ENCODE measurements at regions not wholly inside any gene's neighbourhood (a gene's known extent, or its start where the extent isn't known, plus 50 kb on each side); places are given as distances from the start of the nearest gene placed in this dataset.

DNA sequence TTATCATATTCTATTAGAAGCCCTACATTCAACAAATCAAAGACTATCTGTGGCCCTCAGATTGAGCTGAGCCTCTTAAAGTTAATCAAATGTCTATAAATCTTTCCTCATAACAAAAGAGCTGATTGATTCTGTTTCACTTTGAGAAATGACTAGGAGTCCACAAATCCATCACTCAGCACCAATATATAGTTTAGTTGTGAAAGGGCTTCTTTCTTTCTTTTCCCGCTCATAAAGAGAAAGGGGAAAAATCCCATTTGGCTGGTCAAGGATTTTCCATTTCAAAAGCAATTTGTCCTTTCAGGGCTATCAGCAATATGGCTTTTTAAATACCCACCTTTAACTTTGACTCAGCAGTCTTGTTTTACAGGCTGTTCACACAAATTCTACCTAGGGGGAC, 408.5 kb upstream of the PCDH20 start:
- Histone ChIP-seq H3K4me3 (ENCODE audit: low read length) (no peak overlapping the region), H4K20me1 (ENCODE audit: insufficient read depth, low read length) (no peaks in the 10 kb centered on the region), H3K79me2 (ENCODE audit: low read length) (no peaks in the 10 kb centered on the region), H3K4me2 (ENCODE audit: low read depth, low read length) (no peak overlapping the region), H3F3A (ENCODE audit: insufficient read depth, low read length) (no peaks in the 10 kb centered on the region), H3K9me3 (replicated peaks; ENCODE audit: insufficient read depth, low read length) (no peaks in the 10 kb centered on the region), H3K36me3 (replicated peaks; ENCODE audit: insufficient read depth, low read length) (no peaks in the 10 kb centered on the region), H3K9me2 (replicated peaks; ENCODE audit: insufficient read depth, low read length) (no peaks in the 10 kb centered on the region), H3K27ac (ENCODE audit: low read length) (no peak overlapping the region), H3K4me1 (ENCODE audit: low read length) (no peaks in the 10 kb centered on the region), H3K9ac (ENCODE audit: low read length) (no peak overlapping the region), H3K27me3 (replicated peaks; ENCODE audit: insufficient read depth, low read length) (no peaks in the 10 kb centered on the region), H2AFZ (ENCODE audit: low read length) (no peak overlapping the region)
- no peak for DNase-seq
- TF ChIP-seq EZH2phosphoT487 (IDR thresholded peaks at IDR 0.05; ENCODE audit: low read length) (no peak), EZH2 (optimal IDR thresholded peaks at IDR 0.05; ENCODE audit: low read depth, low read length) (no peak)
- TF ChIP-seq, protein P1, sequence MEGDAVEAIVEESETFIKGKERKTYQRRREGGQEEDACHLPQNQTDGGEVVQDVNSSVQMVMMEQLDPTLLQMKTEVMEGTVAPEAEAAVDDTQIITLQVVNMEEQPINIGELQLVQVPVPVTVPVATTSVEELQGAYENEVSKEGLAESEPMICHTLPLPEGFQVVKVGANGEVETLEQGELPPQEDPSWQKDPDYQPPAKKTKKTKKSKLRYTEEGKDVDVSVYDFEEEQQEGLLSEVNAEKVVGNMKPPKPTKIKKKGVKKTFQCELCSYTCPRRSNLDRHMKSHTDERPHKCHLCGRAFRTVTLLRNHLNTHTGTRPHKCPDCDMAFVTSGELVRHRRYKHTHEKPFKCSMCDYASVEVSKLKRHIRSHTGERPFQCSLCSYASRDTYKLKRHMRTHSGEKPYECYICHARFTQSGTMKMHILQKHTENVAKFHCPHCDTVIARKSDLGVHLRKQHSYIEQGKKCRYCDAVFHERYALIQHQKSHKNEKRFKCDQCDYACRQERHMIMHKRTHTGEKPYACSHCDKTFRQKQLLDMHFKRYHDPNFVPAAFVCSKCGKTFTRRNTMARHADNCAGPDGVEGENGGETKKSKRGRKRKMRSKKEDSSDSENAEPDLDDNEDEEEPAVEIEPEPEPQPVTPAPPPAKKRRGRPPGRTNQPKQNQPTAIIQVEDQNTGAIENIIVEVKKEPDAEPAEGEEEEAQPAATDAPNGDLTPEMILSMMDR (IDR thresholded peaks at IDR 0.05; ENCODE audit: low read length) = no peak

DNA sequence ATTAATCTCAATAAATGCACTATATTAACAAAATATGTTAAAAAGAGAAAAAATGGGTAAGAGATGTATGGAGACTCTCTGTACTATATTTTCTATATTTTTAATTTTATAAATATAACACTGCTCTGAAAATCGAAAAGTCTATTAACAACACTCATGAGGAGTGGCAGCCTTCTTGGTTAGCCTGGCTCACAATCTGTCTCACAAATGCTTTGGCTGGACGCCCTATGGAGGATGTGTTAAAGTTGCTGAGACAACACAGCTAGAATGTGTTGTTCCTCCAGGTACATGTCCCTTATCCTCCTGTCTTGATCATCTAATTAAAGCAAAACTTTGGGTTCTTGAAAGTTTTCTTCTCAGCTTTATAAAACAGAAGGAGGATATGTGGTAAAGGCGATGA, 396.6 kb upstream of the PCDH20 start:
- no peak for TF ChIP-seq EZH2 (optimal IDR thresholded peaks at IDR 0.05; ENCODE audit: low read depth, low read length)
- TF ChIP-seq, protein P1 (IDR thresholded peaks at IDR 0.05; ENCODE audit: low read length) = no peak
- no peak for TF ChIP-seq EZH2phosphoT487 (IDR thresholded peaks at IDR 0.05; ENCODE audit: low read length)
- H3K4me3 ChIP-seq (ENCODE audit: low read length) = no peak overlapping the region
- no peaks in the 10 kb centered on the region for H3K36me3 ChIP-seq (replicated peaks; ENCODE audit: insufficient read depth, low read length)
- H3F3A ChIP-seq (ENCODE audit: insufficient read depth, low read length) = no peaks in the 10 kb centered on the region
- no peaks in the 10 kb centered on the region for H4K20me1 ChIP-seq (ENCODE audit: insufficient read depth, low read length)
- no peaks in the 10 kb centered on the region for H3K4me1 ChIP-seq (ENCODE audit: low read length)
- H3K9me2 ChIP-seq (replicated peaks; ENCODE audit: insufficient read depth, low read length) = no peaks in the 10 kb centered on the region
- no peak overlapping the region for H2AFZ ChIP-seq (ENCODE audit: low read length)
- H3K4me2 ChIP-seq (ENCODE audit: low read depth, low read length) = no peak overlapping the region
- no peaks in the 10 kb centered on the region for H3K9me3 ChIP-seq (replicated peaks; ENCODE audit: insufficient read depth, low read length)
- H3K27me3 ChIP-seq (replicated peaks; ENCODE audit: insufficient read depth, low read length) = no peaks in the 10 kb centered on the region
- H3K9ac ChIP-seq (ENCODE audit: low read length) = no peak overlapping the region
- no peaks in the 10 kb centered on the region for H3K79me2 ChIP-seq (ENCODE audit: low read length)
- no peak for DNase-seq
- H3K27ac ChIP-seq (ENCODE audit: low read length) = no peak overlapping the region

DNA sequence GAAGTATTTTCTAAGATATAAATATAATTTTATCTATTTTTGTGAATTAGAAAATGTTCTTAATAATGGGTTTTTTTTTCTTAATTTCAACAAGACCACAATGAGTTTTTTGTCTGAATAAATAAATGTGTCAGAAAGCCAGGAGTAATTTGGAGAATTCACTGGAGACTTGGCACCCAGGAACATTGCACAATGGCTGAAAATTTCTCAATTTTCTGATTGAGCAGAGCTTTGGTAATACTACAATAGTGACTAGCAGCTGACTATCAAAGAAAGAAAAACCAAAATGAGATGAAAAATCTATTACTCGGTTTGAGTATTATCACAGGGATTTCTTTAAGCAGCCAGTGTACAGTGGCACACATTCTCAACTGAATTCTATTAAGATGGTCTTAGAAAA, 394.4 kb upstream of the PCDH20 start:
- DNase-seq = no peak
- H3K4me1 ChIP-seq (ENCODE audit: low read length) = no peaks in the 10 kb centered on the region
- no peak overlapping the region for H3K27ac ChIP-seq (ENCODE audit: low read length)
- H3K9me3 ChIP-seq (replicated peaks; ENCODE audit: insufficient read depth, low read length) = no peaks in the 10 kb centered on the region
- no peaks in the 10 kb centered on the region for H4K20me1 ChIP-seq (ENCODE audit: insufficient read depth, low read length)
- H3K9ac ChIP-seq (ENCODE audit: low read length) = no peak overlapping the region
- H3K36me3 ChIP-seq (replicated peaks; ENCODE audit: insufficient read depth, low read length) = no peaks in the 10 kb centered on the region
- TF ChIP-seq, protein P1 (IDR thresholded peaks at IDR 0.05; ENCODE audit: low read length) = no peak
- H3K4me3 ChIP-seq (ENCODE audit: low read length) = no peak overlapping the region
- no peaks in the 10 kb centered on the region for H3F3A ChIP-seq (ENCODE audit: insufficient read depth, low read length)
- H3K27me3 ChIP-seq (replicated peaks; ENCODE audit: insufficient read depth, low read length) = no peaks in the 10 kb centered on the region
- no peaks in the 10 kb centered on the region for H3K9me2 ChIP-seq (replicated peaks; ENCODE audit: insufficient read depth, low read length)
- no peak overlapping the region for H3K4me2 ChIP-seq (ENCODE audit: low read depth, low read length)
- no peaks in the 10 kb centered on the region for H3K79me2 ChIP-seq (ENCODE audit: low read length)
- H2AFZ ChIP-seq (ENCODE audit: low read length) = no peak overlapping the region

GRCh38 chr13:61797397-61797796, 381.7 kb upstream of the PCDH20 start:
- no peak overlapping the region for H3K4me3 ChIP-seq (ENCODE audit: low read length)
- H3K27ac ChIP-seq (ENCODE audit: low read length) = no peak overlapping the region
- H4K20me1 ChIP-seq (ENCODE audit: insufficient read depth, low read length) = no peaks in the 10 kb centered on the region

More at GRCh38 chr13:61797397-61797796, 381.7 kb upstream of the PCDH20 start:
- Histone ChIP-seq H3K9me3 (replicated peaks; ENCODE audit: insufficient read depth, low read length) (no peaks in the 10 kb centered on the region), H3K9ac (ENCODE audit: low read length) (no peak overlapping the region), H3K4me1 (ENCODE audit: low read length) (no peaks in the 10 kb centered on the region), H3K4me2 (ENCODE audit: low read depth, low read length) (no peak overlapping the region), H3F3A (ENCODE audit: insufficient read depth, low read length) (no peaks in the 10 kb centered on the region), H3K36me3 (replicated peaks; ENCODE audit: insufficient read depth, low read length) (no peaks in the 10 kb centered on the region), H3K9me2 (replicated peaks; ENCODE audit: insufficient read depth, low read length) (no peaks in the 10 kb centered on the region), H3K79me2 (ENCODE audit: low read length) (no peaks in the 10 kb centered on the region), H2AFZ (ENCODE audit: low read length) (no peak overlapping the region), H3K27me3 (replicated peaks; ENCODE audit: insufficient read depth, low read length) (no peaks in the 10 kb centered on the region)
- TF ChIP-seq, protein P1 (IDR thresholded peaks at IDR 0.05; ENCODE audit: low read length) = no peak
- TF ChIP-seq EZH2phosphoT487 (IDR thresholded peaks at IDR 0.05; ENCODE audit: low read length) (no peak), EZH2 (optimal IDR thresholded peaks at IDR 0.05; ENCODE audit: low read depth, low read length) (no peak)
- no peak for DNase-seq

All from MM.1S (cell line).